Keratinocyte (primary cell): ENCODE measurements at regions not wholly inside any gene's neighbourhood (a gene's known extent, or its start where the extent isn't known, plus 50 kb on each side); places are given as distances from the start of the nearest gene placed in this dataset.

Experiments used
- DNase-seq: peaks from one replicate; pipeline ENCODE4 v3.0.0-alpha.2; 2011; ENCODE audit warnings: low read depth, missing footprints, low spot score
- FAIRE-seq: peaks from 2 replicates; lab custom pipeline; 2011; peaks lifted over from hg19 to GRCh38; lab: Jason Lieb, UNC
- H2AFZ ChIP-seq: 2 replicates; pipeline ENCODE4 v1.6.0; 2012; ENCODE audit warnings: low read length, control low read depth, inconsistent platforms; ENCODE audit not compliant: control insufficient read depth
- H3K27ac ChIP-seq: 2 replicates; pipeline ENCODE4 v1.5.1; 2011; ENCODE audit warnings: low read length; ENCODE audit not compliant: control insufficient read depth, insufficient read depth
- H3K27me3 ChIP-seq: 3 replicates; pipeline ENCODE4 v1.6.0; 2011; ENCODE audit warnings: low read length; ENCODE audit not compliant: control insufficient read depth, insufficient read depth; ENCODE audit errors: extremely low read depth
- H3K36me3 ChIP-seq, 2 experiments: 2 replicates in 1 of 2; 3 replicates in 1 of 2; pipeline ENCODE4 v1.5.1; 2011; ENCODE audit warnings: low read length in 2 of 2, mild to moderate bottlenecking in 1 of 2; ENCODE audit not compliant: control insufficient read depth in 2 of 2, insufficient read depth in 2 of 2; ENCODE audit errors: extremely low read depth in 1 of 2
- H3K4me1 ChIP-seq: 3 replicates; pipeline ENCODE4 v1.5.1; 2011; ENCODE audit warnings: low read length; ENCODE audit not compliant: control insufficient read depth, insufficient read depth; ENCODE audit errors: extremely low read depth
- H3K4me2 ChIP-seq: 3 replicates; pipeline ENCODE4 v1.6.0; 2011; ENCODE audit warnings: low read depth, low read length; ENCODE audit not compliant: control insufficient read depth, insufficient read depth; ENCODE audit errors: extremely low read depth
- H3K4me3 ChIP-seq, 3 experiments: fragments of 200-600 bp in 1 of 3; sonication (generic) in 1 of 3; 2 replicates in 2 of 3; 3 replicates in 1 of 3; pipeline ENCODE4 v1.5.1; 2011 to 2016; ENCODE audit warnings: low read length in 3 of 3, mild to moderate bottlenecking in 3 of 3, control low read depth in 2 of 3, inconsistent platforms in 1 of 3, low read depth in 1 of 3, mixed read lengths in 1 of 3, mixed run types in 1 of 3, moderate library complexity in 1 of 3; ENCODE audit not compliant: control insufficient read depth in 2 of 3, insufficient read depth in 2 of 3; ENCODE audit errors: extremely low read depth in 1 of 3
- H3K79me2 ChIP-seq: 2 replicates; pipeline ENCODE4 v1.6.0; 2012; ENCODE audit warnings: low read length; ENCODE audit not compliant: control insufficient read depth, insufficient read depth
- H3K9ac ChIP-seq: 3 replicates; pipeline ENCODE4 v1.6.0; 2011; ENCODE audit warnings: low read length; ENCODE audit not compliant: control insufficient read depth, insufficient read depth; ENCODE audit errors: extremely low read depth
- H3K9me1 ChIP-seq: 3 replicates; pipeline ENCODE4 v1.6.0; 2011; ENCODE audit warnings: low read length; ENCODE audit not compliant: control insufficient read depth, insufficient read depth; ENCODE audit errors: extremely low read depth
- H3K9me3 ChIP-seq: 2 replicates; pipeline ENCODE4 v1.5.1; 2012; ENCODE audit warnings: low read depth, low read length; ENCODE audit not compliant: control insufficient read depth
- H4K20me1 ChIP-seq: 3 replicates; pipeline ENCODE4 v1.6.0; 2011; ENCODE audit warnings: low read length; ENCODE audit not compliant: control insufficient read depth, insufficient read depth; ENCODE audit errors: extremely low read depth
- CTCF ChIP-seq, 3 experiments: IDR thresholded peaks in 1 of 3; conservative IDR thresholded peaks in 1 of 3; optimal IDR thresholded peaks in 1 of 3; 2 replicates in 2 of 3; 3 replicates in 1 of 3; pipeline versions ENCODE3 to v1.5.1; 2011; ENCODE audit warnings: low read length in 3 of 3, mild to moderate bottlenecking in 3 of 3, moderate library complexity in 2 of 3, control low read depth in 1 of 3, inconsistent platforms in 1 of 3; ENCODE audit not compliant: insufficient read depth in 2 of 3; ENCODE audit errors: extremely low read depth in 1 of 3
- EZH2 ChIP-seq: IDR thresholded peaks from one replicate; pipeline ENCODE4 v1.6.1; 2012; ENCODE audit warnings: inconsistent platforms, mild to moderate bottlenecking, low read length, moderate library complexity
- dilution Hi-C: fragments of 300-500 bp; cut with MboI; formaldehyde crosslinking; loops from one replicate; pipeline ENCODE4 v1.7.0; 2020; ENCODE audit warnings: low sequenced_read_pairs; ENCODE audit not compliant: extremely low pct_ligation_motif_present

- H3K79me2 ChIP-seq, result no peaks in the 10 kb centered on the region
- H3K27me3 ChIP-seq, result no peaks in the 10 kb centered on the region
- no peak overlapping the region for H3K27ac ChIP-seq
- FAIRE-seq (no peak), DNase-seq (no peak)
- no peaks in the 10 kb centered on the region for H3K9me1 ChIP-seq
- H3K36me3 ChIP-seq, result no peaks in the 10 kb centered on the region
- H2AFZ ChIP-seq, result no peak overlapping the region
- H3K4me1 ChIP-seq, result no peaks in the 10 kb centered on the region
- no peak for TF ChIP-seq CTCF (optimal IDR thresholded peaks at IDR 0.05 in 1 of 3, IDR thresholded peaks at IDR 0.05 in 1 of 3, conservative IDR thresholded peaks at IDR 0.05 in 1 of 3; ENCODE audit: extremely low read depth in 1 of 3, insufficient read depth in 2 of 3, low read length in 3 of 3)
- no peak for TF ChIP-seq EZH2
- dilution Hi-C loops, result no loop called here
- H3K9ac ChIP-seq, result no peak overlapping the region
- no peaks in the 10 kb centered on the region for H3K9me3 ChIP-seq
- no peak overlapping the region for H3K4me2 ChIP-seq
- H3K4me3 ChIP-seq, result no peak overlapping the region
- H4K20me1 ChIP-seq, result no peaks in the 10 kb centered on the region
Measured at GRCh38 chr6:95521181-95521580, 56.2 kb upstream of the MANEA start.
